Osteocyte (in vitro differentiated cells): ENCODE measurements at regions not wholly inside any gene's neighbourhood (a gene's known extent, or its start where the extent isn't known, plus 50 kb on each side); places are given as distances from the start of the nearest gene placed in this dataset.
"Not testable (repeated sequence)": the region's sequence is repeated elsewhere in the genome, so short reads cannot be mapped to it uniquely, and the experiment has no call there.

ENCODE experiments used
- DNase-seq: peaks from one replicate; pipeline ENCODE4 v3.0.0; 2021; ENCODE audit warnings: mixed read lengths; ENCODE audit not compliant: unreplicated experiment; ENCODE audit errors: extremely low spot score
- H3K27ac Mint-ChIP-seq: one replicate; pipeline ENCODE4 v1.8.0; 2021; ENCODE audit warnings: mild to moderate bottlenecking, mixed read lengths; ENCODE audit not compliant: unreplicated experiment
- H3K27me3 Mint-ChIP-seq: one replicate; pipeline ENCODE4 v1.8.0; 2021; ENCODE audit warnings: mixed read lengths; ENCODE audit not compliant: unreplicated experiment
- H3K36me3 Mint-ChIP-seq: one replicate; pipeline ENCODE4 v1.8.0; 2021; ENCODE audit warnings: mixed read lengths; ENCODE audit not compliant: unreplicated experiment
- H3K4me1 Mint-ChIP-seq: one replicate; pipeline ENCODE4 v1.8.0; 2021; ENCODE audit warnings: mixed read lengths; ENCODE audit not compliant: unreplicated experiment
- H3K4me3 Mint-ChIP-seq: one replicate; pipeline ENCODE4 v1.8.0; 2021; ENCODE audit warnings: mild to moderate bottlenecking, moderate library complexity, mixed read lengths; ENCODE audit not compliant: unreplicated experiment
- H3K9me3 Mint-ChIP-seq: one replicate; pipeline ENCODE4 v1.8.0; 2021; ENCODE audit warnings: mixed read lengths; ENCODE audit not compliant: unreplicated experiment
- CTCF ChIP-seq: fragments of 200-600 bp; sonication (generic); IDR thresholded peaks from 2 replicates; pipeline ENCODE4 v1.5.0; 2021; ENCODE audit warnings: antibody characterized with exemption, mild to moderate bottlenecking, moderate library complexity

GRCh38 chr6:147651-148050 is 144.6 kb upstream of the DUSP22 start:
- not testable (repeated sequence) for DNase-seq, H3K27ac Mint-ChIP-seq, H3K9me3 Mint-ChIP-seq, H3K4me3 Mint-ChIP-seq, H3K36me3 Mint-ChIP-seq, H3K4me1 Mint-ChIP-seq
- H3K27me3 Mint-ChIP-seq: peaks cover 25% of the 10 kb centered on the region

GRCh38 chr6:148051-148984 is 144.0 kb upstream of the DUSP22 start:
- H3K9me3 Mint-ChIP-seq, DNase-seq, H3K4me1 Mint-ChIP-seq, H3K27ac Mint-ChIP-seq, H3K36me3 Mint-ChIP-seq, H3K4me3 Mint-ChIP-seq: not testable (repeated sequence)
- peak; percentile 47 for TF ChIP-seq CTCF
- H3K27me3 Mint-ChIP-seq: peaks cover 29% of the 10 kb centered on the region

DNA sequence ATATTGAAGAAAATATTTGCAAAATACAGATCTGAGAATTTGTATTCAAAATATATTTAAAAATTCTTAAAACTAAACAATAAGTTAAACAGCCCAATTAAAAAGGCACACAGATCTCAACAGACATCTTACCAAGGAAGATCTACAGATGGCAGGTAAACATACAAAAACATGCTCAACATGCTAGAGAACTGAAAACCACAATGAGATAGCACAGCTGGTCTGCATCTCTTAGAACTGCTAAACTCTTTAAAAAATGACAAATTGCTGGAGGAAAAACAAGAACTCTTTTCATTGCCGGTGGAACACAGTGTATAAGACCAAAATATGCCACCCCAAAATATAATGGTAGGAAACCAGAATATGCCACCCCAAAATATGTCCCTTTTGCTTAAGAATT is 142.1 kb upstream of the DUSP22 start:
- H3K9me3 Mint-ChIP-seq, DNase-seq, H3K4me3 Mint-ChIP-seq, H3K4me1 Mint-ChIP-seq, H3K36me3 Mint-ChIP-seq, H3K27ac Mint-ChIP-seq: not testable (repeated sequence)
- peaks cover 43% of the 10 kb centered on the region for H3K27me3 Mint-ChIP-seq

DNA sequence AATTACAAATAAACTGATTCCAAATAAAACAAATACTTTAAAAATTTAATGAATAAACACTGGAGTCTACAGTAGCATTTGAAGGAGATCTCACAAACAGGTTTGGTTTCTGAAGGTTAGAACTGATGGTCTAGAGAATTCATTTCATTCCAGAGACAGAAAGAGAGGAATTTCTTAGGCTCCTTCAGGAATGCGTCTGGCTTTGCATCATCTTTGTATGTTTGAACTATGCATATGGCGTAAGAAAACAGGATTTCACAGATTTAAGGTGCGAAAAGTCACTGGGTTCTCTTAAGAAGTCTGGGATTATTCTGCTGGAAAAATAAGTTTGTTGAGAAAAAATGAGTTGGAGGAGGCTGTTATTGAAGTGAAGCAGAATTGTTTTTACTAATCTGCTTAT is 139.9 kb upstream of the DUSP22 start:
- H3K27ac Mint-ChIP-seq, H3K4me3 Mint-ChIP-seq, DNase-seq, H3K9me3 Mint-ChIP-seq, H3K36me3 Mint-ChIP-seq, H3K4me1 Mint-ChIP-seq: not testable (repeated sequence)
- peaks cover 51% of the 10 kb centered on the region for H3K27me3 Mint-ChIP-seq

DNA sequence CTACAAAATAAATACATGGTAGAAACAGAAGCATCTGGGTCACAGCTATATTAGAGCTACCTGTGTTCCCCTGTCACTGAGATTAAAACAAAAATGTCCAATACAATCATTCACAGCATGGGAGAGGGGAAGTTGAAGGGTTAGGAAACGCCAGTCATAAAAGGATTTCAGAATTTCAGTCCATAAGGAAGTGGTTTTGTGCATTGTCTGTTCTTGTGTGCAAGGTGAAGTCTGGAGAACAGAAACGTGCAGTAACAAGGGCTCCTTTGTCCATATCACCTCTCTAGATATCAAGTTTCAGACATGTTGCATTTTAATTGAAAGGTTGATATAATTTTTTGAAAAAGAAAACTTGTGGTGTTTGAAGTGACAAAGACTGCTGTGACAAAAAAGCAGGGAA is 139.3 kb upstream of the DUSP22 start:
- H3K36me3 Mint-ChIP-seq, H3K9me3 Mint-ChIP-seq, H3K4me1 Mint-ChIP-seq, H3K4me3 Mint-ChIP-seq, H3K27ac Mint-ChIP-seq, DNase-seq: not testable (repeated sequence)
- peaks cover 51% of the 10 kb centered on the region for H3K27me3 Mint-ChIP-seq

DNA sequence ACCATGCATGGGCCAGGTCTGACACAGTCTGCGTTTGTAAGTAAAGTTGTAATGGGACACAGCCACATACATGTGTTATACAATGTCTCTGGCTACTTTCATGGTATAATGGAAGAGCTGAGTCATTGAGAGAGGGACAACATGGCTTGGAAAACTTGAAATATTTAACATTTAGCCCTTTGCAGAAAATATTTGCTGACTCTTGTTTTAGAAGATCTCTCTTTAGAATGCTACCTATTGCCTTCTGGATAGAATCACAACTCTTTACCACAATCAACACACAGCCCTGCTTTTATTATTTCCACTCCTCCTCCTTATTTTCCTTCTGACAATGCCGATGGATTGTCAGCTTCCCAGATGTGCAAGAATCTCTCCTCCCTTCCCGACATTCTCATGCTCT is 138.4 kb upstream of the DUSP22 start:
- not testable (repeated sequence) for H3K4me3 Mint-ChIP-seq, H3K4me1 Mint-ChIP-seq, H3K9me3 Mint-ChIP-seq, H3K27ac Mint-ChIP-seq, DNase-seq, H3K36me3 Mint-ChIP-seq
- peaks cover 56% of the 10 kb centered on the region for H3K27me3 Mint-ChIP-seq

DNA sequence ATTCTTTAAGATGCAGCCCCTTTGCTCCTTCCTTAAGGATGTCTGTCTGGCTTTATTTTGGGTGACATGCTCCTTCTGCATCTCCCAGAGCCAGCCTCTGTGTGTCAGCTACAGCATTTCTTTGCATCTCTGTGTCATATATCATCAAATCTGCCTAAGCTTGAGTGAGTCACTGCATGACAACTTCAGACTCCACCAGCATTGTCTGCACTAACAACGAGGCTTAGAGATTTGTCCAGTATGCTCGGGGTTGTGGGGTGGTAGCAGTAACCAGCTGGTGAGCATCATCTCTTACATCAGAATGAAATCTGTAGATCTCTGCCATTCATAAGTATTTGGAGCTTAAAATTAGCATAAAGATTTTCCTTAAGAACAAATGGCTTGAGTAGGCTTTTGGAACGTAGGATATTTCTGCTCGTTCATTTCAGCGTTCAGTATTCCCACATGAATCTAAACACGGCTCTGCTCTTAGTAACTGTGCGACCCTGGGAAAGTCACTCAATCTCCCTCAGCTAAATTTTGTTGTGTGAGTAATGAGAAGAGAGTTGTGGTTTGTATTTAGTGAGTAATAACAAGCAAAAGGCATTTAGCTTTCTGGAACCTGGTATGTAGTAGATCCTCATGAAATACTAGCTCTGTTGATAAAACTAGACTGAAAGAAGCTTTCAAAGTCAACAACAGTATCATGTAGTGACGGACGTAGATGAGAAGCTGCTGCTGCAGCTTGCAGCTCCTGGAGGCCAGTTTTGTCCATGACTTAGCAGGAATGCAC is 137.8 kb upstream of the DUSP22 start:
- not testable (repeated sequence) for H3K27ac Mint-ChIP-seq, DNase-seq, H3K4me1 Mint-ChIP-seq, H3K4me3 Mint-ChIP-seq, H3K9me3 Mint-ChIP-seq, H3K36me3 Mint-ChIP-seq
- peaks cover 55% of the 10 kb centered on the region for H3K27me3 Mint-ChIP-seq

DNA sequence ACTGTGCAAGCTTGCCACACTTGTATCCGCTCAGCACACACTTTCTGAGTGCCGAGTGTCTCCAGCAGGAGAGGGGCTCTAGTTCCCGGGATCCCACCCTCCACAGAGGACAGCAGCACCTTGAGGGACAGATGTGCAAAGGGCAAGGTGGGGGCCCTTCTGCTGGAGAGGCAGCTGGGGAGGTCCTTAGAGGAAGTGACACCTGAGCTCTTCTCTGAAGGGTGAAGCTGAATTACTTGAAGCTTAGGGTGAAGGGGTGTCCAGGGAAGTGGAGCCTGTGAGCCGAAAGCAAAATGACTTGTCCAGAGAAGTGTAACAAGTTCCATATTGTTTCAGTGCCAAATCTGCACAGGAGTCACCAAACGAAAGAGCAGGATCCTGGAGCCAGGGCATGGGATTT is 136.3 kb upstream of the DUSP22 start:
- no peak for DNase-seq
- no peak for TF ChIP-seq CTCF
- H3K4me3 Mint-ChIP-seq: no peak overlapping the region
- H3K4me1 Mint-ChIP-seq: no peaks in the 10 kb centered on the region
- no peak overlapping the region for H3K27ac Mint-ChIP-seq
- H3K36me3 Mint-ChIP-seq: no peaks in the 10 kb centered on the region
- no peaks in the 10 kb centered on the region for H3K9me3 Mint-ChIP-seq
- peaks cover 47% of the 10 kb centered on the region for H3K27me3 Mint-ChIP-seq

- not testable (repeated sequence) for H3K27ac Mint-ChIP-seq, H3K4me3 Mint-ChIP-seq, DNase-seq, H3K9me3 Mint-ChIP-seq, H3K4me1 Mint-ChIP-seq, H3K36me3 Mint-ChIP-seq
- peaks cover 44% of the 10 kb centered on the region for H3K27me3 Mint-ChIP-seq
Measured at GRCh38 chr6:156441-157140, 135.7 kb upstream of the DUSP22 start.
